ENCODE measurements at regions not wholly inside any gene's neighbourhood (a gene's known extent, or its start where the extent isn't known, plus 50 kb on each side); places are given as distances from the start of the nearest gene placed in this dataset.
"Not testable (repeated sequence)": the region's sequence is repeated elsewhere in the genome, so short reads cannot be mapped to it uniquely, and the experiment has no call there.

- no peak for DNase-seq (ENCODE audit: low read depth)
These were observed 248.3 kb downstream of the PHF14 start for GRCh38 chr7:11221984-11222383.

GRCh38 chr7:11224535-11224934 is 250.9 kb downstream of the PHF14 start:
- DNase-seq (ENCODE audit: low read depth) = no peak

- DNase-seq (ENCODE audit: low read depth) = peak; percentile 40
These were observed 254.8 kb downstream of the PHF14 start for GRCh38 chr7:11228515-11228914.

DNA sequence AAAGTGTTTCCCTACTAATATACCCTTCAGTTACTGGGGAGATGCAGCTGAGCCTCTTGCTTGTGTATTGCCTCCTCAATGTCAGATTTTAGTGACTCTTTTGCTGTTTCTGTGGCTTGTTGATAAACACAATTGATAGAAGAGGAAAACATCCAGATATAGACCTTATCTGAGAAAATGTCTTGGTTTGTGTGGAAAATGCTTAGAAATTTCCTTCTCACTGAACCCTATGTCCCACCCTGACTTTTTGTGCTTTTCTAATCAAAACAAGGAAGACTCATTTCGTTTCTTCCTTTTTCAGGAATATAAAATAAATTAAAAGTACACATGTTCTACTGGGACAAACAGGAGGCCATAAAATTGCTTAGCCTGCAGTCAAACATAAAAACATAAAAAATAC is 257.5 kb downstream of the PHF14 start:
- DNase-seq (ENCODE audit: low read depth) = no peak

DNA sequence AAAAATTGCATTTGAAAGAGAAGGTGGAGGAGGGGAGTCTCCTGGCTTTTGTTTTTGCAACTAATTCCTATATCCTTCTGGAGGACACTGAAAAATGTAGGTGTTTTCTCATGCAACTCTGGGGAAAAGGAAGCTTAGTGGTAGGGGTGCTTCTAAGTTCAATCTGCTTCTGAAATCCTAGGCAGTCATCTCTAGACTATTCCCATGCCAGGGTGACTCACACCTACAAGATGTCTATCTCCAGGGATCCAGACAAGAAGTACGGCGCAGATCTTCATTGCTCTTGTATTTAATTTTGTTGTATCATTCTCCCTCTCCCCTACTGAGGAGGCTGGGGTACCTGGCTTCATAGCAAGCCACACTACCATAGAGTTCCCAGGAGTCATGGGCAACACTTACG is 258.8 kb downstream of the PHF14 start:
- peak; percentile 34 for DNase-seq (ENCODE audit: low read depth)

DNA sequence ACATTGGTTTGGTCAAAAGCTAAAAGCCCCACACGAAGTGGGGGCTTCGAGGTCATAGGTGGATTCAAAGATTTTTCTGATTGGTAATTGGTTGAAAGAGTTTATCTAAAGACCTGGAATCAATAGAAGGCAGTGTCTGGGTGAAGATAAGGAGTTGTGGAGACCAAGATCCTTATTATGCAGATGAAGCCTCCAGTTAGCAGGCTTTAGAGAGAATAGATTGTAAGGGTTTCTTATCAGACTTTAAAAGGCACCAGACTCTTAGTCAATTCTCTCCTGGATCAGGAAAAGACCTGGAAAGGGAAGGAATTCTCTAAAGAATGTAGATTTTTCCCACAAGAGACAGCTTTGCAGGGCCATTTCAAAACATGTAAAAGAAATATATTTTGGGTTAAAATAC is 260.2 kb downstream of the PHF14 start:
- no peak for DNase-seq (ENCODE audit: low read depth)

GRCh38 chr7:11235491-11235890 is 261.8 kb downstream of the PHF14 start:
- no peak for DNase-seq (ENCODE audit: low read depth)

DNA sequence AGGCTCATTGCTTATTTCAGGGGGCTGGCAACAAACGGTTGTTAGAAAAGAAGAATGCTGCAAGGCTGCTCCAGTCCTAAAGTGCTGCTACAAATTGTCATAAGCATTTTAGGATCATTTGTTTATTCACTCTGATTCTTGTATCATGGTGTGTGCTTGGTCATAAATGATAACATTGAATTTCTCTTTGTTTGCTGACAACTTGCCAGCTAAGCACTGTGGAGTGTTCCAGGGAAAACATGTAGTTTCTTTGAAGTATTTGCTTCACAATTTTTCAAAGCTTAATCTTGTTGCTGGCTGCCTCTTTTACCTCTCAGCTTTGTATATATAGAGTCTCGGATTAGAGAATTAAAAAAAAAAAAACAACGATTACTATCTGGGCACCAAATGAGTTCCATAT is 263.0 kb downstream of the PHF14 start:
- DNase-seq (ENCODE audit: low read depth) = no peak

DNA sequence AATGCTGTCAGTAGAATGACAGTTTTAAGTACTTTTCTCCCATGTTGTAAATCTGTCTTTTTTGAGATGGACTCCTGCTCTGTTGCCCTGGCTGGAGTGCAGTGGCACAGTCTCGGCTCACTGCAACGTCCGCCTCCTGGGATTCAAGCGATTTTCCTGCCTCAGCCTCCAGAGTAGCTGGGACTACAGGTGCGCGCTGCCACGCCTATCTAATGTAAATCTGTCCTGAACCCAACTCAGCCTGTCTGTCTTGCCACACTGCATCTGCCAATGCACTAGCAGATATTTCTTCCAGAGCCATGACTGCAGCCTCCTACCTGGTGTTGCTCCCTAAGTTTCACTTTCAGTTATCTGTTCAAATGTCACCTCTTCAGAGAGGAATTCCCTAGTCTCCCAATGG is 264.1 kb downstream of the PHF14 start:
- DNase-seq (ENCODE audit: low read depth) = peak; percentile 25

DNA sequence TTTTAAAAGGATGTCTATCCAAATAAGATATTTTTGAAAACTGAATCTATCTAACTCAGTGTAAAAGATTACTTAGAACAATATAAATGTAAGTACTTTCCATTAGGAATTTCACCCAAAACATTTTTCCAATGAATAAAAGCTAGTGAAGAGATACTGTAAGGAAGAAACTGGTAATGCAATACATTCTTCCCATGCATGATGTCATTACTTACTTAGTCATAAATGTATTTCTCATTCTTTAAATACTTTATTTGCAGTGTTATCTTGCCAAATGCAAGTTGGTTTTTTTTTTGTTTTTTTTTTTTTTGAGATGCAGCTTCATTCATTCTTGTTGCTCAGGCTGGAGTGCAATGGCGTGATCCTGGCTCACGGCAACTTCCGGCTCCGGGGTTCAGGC is 265.6 kb downstream of the PHF14 start:
- no peak for DNase-seq (ENCODE audit: low read depth)

DNA sequence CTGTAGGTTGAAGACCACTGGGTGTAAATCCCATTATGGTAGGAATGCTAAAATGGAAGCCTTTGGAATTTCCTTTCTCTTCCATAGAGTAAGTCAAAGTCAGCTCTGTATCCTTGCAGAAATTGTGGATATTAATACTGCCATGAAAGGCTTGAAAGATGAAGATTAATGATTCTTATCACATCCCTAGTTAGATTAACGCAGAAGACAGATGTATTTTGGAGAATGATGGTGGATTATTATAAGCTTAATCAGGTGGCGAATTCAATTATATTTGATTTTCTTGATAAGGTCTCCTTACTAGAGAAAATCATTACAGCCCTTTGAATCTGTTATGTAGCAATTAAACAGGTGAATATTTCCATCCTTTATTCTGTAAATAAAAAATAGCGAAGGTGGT is 270.1 kb downstream of the PHF14 start:
- DNase-seq (ENCODE audit: low read depth) = no peak

- DNase-seq (ENCODE audit: low read depth) = no peak
These were observed 270.5 kb downstream of the PHF14 start for GRCh38 chr7:11244149-11244548.

- DNase-seq (ENCODE audit: low read depth) = no peak
These were observed 273.9 kb downstream of the PHF14 start for GRCh38 chr7:11247545-11247944.

DNA sequence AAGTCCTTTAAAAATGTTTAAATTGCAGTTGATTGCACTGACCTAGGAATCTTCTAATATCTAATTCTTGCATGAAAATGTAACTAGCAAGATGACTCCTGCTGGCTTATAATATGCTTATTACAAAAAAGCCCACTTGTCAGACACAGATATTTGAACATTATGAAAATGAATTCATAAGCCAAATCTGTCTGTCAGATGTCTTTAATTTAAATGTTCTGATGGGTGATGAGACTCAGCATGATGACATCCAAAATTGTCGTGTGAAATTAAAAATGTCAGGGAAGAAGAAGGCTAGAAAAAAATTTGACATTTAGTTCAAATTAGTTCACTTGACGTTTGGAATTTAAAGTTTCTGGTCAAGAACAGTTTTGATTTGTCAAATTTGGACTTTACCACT is 277.8 kb downstream of the PHF14 start:
- no peak for DNase-seq (ENCODE audit: low read depth)

- DNase-seq (ENCODE audit: low read depth) = no peak
These were observed 278.4 kb downstream of the PHF14 start for GRCh38 chr7:11252011-11252607.

DNA sequence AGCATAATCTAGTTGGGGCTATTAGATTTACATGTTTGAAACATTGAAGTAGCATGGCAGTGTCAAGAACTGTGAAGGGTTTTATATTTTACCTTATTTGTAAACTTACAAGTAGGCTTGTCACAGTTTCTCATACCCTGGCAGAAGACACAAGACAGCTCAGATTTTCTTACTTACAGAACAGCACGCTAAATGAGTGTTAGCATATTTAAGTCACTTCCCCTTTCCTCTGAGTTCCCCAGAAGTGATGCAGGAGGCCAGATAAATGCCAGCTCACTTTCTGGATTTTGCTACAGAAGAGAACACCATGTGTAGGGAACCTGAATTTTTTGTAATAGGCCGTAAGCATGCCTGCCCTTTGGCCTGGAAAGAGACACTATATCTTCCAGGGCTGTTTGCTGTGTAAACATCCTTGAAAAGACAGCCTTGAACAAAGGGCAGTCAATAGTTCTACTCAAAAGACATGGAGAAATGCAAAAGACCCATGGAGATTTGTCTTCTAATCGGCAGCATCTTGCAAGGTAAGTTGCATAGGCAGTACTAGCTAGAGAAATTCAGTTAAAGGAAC is 279.1 kb downstream of the PHF14 start:
- no peak for DNase-seq (ENCODE audit: low read depth)

GRCh38 chr7:11256501-11256900 is 282.8 kb downstream of the PHF14 start:
- no peak for DNase-seq (ENCODE audit: low read depth)

DNA sequence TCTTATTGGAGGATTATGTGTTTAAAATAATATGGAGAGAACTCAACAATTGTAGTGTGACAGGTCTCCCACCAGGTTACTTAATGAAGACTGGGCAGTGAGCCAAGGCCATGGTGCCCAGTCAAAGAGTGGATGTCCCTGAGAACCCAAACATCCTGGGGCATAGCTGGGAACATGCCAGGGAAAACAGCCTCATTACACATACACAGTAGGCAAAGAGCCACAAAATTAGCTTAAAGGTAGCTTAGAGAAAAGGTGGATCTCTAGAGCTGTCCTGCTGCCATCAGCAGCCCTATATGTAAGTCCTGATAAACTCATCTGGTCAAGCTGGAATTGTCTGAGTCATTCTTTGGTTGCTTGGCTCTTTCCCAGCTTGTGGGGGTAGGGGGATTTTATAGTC is 287.8 kb downstream of the PHF14 start:
- DNase-seq (ENCODE audit: low read depth) = peak; percentile 87

DNA sequence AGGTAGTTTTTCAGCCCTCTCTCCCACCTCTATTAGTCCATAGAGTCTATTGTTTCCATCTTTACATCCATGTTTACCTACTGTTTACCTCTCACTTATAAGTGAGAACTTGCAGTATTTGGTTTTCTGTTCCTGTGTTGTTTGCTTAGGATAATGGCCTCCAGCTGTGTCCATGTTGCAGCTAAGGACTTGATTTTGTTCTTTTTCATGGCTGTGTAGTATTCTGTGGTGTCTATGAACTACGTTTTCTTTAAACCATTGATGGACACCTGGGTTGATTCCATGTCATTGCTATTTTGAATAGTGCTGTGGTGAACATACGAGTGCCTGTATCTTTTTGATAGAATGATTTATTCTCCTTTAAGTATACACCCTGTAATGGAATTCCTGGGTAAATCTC is 292.4 kb downstream of the PHF14 start:
- DNase-seq (ENCODE audit: low read depth) = no peak

GRCh38 chr7:11272352-11272751 is 298.7 kb downstream of the PHF14 start:
- DNase-seq (ENCODE audit: low read depth) = no peak

GRCh38 chr7:11274074-11274473 is 300.4 kb downstream of the PHF14 start:
- DNase-seq (ENCODE audit: low read depth) = no peak

- no peak for DNase-seq (ENCODE audit: low read depth)
These were observed 308.3 kb downstream of the PHF14 start for GRCh38 chr7:11281953-11282352.

- DNase-seq (ENCODE audit: low read depth) = not testable (repeated sequence)
These were observed 309.9 kb downstream of the PHF14 start for GRCh38 chr7:11283584-11283983.

GRCh38 chr7:11290863-11291262 is 317.2 kb downstream of the PHF14 start:
- no peak for DNase-seq (ENCODE audit: low read depth)
